ENCODE measurements at regions not wholly inside any gene's neighbourhood (a gene's known extent, or its start where the extent isn't known, plus 50 kb on each side); places are given as distances from the start of the nearest gene placed in this dataset.

DNA sequence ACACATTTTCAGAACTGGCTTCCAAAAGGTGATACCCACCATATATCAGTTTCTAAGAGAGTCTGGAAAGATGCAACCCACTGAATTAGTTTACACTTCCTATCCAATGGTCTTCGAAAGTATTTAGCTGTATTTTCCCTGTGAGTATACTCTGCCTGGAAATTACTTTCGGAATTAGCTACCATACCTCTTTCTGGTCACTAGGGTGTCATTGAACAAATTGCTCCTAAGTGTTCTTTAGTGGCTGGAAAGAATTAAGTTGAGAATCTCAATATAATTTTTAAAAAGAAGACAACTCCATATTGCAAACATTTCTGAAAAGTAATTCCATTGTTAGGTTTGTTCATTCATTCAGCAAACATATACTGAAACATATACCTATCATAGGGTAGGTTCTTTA lies 283.1 kb upstream of the SSTR1 start:
- TF ChIP-seq CTCF (IDR thresholded peaks at IDR 0.05; ENCODE audit: low read depth, low read length), result no peak
- DNase-seq (ENCODE audit: low read depth, low spot score), result no peak
- in situ Hi-C loops (cut with HindIII; ENCODE audit: low sequenced_read_pairs), result no loop called here
- H3K4me3 ChIP-seq (ENCODE audit: low read depth, low read length), result no peak overlapping the region

- no peak for DNase-seq (ENCODE audit: low read depth, low spot score)
- in situ Hi-C loops (cut with HindIII; ENCODE audit: low sequenced_read_pairs), result no loop called here
- no peak overlapping the region for H3K4me3 ChIP-seq (ENCODE audit: low read depth, low read length)
- no peak for TF ChIP-seq CTCF (IDR thresholded peaks at IDR 0.05; ENCODE audit: low read depth, low read length)
Measured at GRCh38 chr14:37932008-37932407, 275.7 kb upstream of the SSTR1 start.

GRCh38 chr14:37932481-37932880 lies 275.2 kb upstream of the SSTR1 start:
- no peak overlapping the region for H3K4me3 ChIP-seq (ENCODE audit: low read depth, low read length)
- DNase-seq (ENCODE audit: low read depth, low spot score), result no peak
- in situ Hi-C loops (cut with HindIII; ENCODE audit: low sequenced_read_pairs), result no loop called here
- TF ChIP-seq CTCF (IDR thresholded peaks at IDR 0.05; ENCODE audit: low read depth, low read length), result no peak

DNA sequence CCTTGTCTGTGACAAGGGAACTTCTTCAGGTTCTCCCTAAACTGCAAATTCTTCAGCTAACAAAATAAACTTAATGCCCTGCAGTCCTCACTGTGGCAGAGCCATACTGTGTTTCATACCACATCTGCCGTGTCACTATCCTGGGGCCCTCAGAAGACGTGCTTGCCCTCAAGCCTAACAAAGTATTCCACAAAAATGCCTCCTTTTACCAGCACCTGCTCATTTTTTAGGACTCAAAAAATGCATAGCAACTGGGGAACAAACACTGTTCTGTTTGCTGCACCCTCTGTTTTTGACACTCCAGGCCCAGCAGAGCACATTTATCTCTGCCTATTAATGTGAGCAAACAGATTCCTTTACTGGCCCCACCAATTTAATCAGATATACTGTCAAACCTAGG lies 270.7 kb upstream of the SSTR1 start:
- no peak for DNase-seq (ENCODE audit: low read depth, low spot score)
- no peak overlapping the region for H3K4me3 ChIP-seq (ENCODE audit: low read depth, low read length)
- in situ Hi-C loops (cut with HindIII; ENCODE audit: low sequenced_read_pairs), result no loop called here
- TF ChIP-seq CTCF (IDR thresholded peaks at IDR 0.05; ENCODE audit: low read depth, low read length), result no peak

DNA sequence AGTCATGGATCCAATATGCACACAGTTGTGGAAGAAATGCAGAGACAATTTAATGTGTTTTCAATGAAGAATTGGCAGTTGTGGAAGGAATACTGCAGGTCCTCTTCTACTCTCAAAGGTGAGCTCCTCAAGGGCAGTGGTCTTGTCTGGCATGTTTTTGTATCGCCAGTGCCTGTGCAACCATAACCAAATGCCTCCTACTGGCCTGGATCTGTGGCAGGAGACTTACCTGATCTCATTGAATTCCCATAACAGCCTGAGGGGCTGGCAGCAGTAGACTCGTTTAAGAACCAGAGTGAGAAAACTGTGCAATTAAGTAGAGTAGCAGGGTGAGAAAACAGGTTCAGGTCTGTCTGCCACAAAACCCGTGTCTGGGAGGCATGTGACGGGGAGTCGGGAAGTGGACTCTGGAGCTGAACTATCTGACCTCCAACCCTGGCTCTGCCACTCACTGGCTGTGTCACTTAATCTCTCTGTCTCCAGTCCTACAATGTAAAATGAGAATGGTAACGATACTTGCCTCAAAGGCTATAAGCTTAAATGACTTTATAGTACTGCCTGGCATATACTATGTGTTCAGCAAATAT lies 268.2 kb upstream of the SSTR1 start:
- TF ChIP-seq CTCF (IDR thresholded peaks at IDR 0.05; ENCODE audit: low read depth, low read length), result no peak
- DNase-seq (ENCODE audit: low read depth, low spot score), result no peak
- in situ Hi-C loops (cut with HindIII; ENCODE audit: low sequenced_read_pairs), result no loop called here
- H3K4me3 ChIP-seq (ENCODE audit: low read depth, low read length), result no peak overlapping the region

DNA sequence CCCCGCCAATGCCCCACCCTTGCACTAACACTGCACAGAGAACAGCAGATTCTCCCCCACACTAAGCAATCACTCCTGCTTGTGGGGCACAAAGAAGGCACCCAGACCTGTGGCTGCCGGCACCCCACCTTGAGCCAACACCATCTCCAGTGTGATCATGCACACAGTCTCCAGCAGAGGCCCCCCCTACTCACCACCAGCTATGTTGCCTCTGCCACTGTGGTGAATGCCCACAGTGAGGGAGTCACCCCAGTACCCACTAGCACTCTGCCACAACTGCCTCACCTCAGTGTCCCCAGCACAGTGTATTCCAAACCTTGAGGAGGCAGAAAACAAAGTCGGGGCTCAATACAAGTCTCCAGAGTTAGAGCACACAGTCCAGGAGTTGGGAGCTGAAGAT lies 261.7 kb upstream of the SSTR1 start:
- in situ Hi-C loops (cut with HindIII; ENCODE audit: low sequenced_read_pairs), result no loop called here
- DNase-seq (ENCODE audit: low read depth, low spot score), result no peak
- TF ChIP-seq CTCF (IDR thresholded peaks at IDR 0.05; ENCODE audit: low read depth, low read length), result no peak
- H3K4me3 ChIP-seq (ENCODE audit: low read depth, low read length), result no peak overlapping the region

GRCh38 chr14:37946819-37947218 lies 260.9 kb upstream of the SSTR1 start:
- H3K4me3 ChIP-seq (ENCODE audit: low read depth, low read length), result no peak overlapping the region
- in situ Hi-C loops (cut with HindIII; ENCODE audit: low sequenced_read_pairs), result no loop called here
- TF ChIP-seq CTCF (IDR thresholded peaks at IDR 0.05; ENCODE audit: low read depth, low read length), result no peak
- no peak for DNase-seq (ENCODE audit: low read depth, low spot score)

All from astrocyte of the spinal cord (primary cell).